ENCODE measurements at regions not wholly inside any gene's neighbourhood (a gene's known extent, or its start where the extent isn't known, plus 50 kb on each side); places are given as distances from the start of the nearest gene placed in this dataset.

DNA sequence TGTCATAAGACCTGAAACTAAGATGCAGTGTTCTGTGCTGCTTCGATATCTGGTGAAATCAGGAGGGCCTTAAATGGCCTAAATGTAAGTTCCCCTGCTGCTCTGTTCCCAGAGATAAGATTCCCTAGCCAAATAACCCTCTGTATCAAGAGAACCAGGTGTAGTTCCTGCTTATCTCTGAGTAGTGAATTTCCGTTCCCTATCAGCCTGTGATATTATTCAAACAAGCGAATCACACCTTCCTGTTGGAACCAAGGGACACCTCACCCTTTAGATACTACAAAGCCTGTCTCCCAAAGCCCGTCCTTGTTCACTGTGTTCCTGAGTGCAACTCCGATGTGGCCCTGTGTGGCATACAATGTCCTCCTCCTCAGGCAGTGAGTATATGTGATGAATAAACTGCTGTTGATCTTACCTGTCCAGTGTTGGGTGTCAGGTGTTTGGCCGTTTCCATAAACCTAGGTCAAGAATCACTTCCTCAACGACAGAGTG is 52.2 kb upstream of the COCH start:
- no peaks in the 10 kb centered on the region for H3K36me3 ChIP-seq
- H3K9me3 ChIP-seq (ENCODE audit: severe bottlenecking) = no peaks in the 10 kb centered on the region
- DNase-seq = no peak
- TF ChIP-seq, protein P1, sequence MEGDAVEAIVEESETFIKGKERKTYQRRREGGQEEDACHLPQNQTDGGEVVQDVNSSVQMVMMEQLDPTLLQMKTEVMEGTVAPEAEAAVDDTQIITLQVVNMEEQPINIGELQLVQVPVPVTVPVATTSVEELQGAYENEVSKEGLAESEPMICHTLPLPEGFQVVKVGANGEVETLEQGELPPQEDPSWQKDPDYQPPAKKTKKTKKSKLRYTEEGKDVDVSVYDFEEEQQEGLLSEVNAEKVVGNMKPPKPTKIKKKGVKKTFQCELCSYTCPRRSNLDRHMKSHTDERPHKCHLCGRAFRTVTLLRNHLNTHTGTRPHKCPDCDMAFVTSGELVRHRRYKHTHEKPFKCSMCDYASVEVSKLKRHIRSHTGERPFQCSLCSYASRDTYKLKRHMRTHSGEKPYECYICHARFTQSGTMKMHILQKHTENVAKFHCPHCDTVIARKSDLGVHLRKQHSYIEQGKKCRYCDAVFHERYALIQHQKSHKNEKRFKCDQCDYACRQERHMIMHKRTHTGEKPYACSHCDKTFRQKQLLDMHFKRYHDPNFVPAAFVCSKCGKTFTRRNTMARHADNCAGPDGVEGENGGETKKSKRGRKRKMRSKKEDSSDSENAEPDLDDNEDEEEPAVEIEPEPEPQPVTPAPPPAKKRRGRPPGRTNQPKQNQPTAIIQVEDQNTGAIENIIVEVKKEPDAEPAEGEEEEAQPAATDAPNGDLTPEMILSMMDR (IDR thresholded peaks at IDR 0.05; ENCODE audit: low read depth, low read length) = no peak
- no peak overlapping the region for H3K4me3 ChIP-seq (ENCODE audit: low read depth, low read length)
- H3K27me3 ChIP-seq (ENCODE audit: insufficient read depth, low read depth, severe bottlenecking) = no peaks in the 10 kb centered on the region
- H3K27ac ChIP-seq = no peak overlapping the region
